Endothelial cell of umbilical vein (primary cell): ENCODE measurements at regions not wholly inside any gene's neighbourhood (a gene's known extent, or its start where the extent isn't known, plus 50 kb on each side); places are given as distances from the start of the nearest gene placed in this dataset.

Experiments
- BruUV-seq: library from RNA; stranded (reverse); fragments of 400-500 nt; replicated peaks from 2 replicates; lab custom pipeline; 2021; lab: Mats Ljungman, UMichigan
- CTCF ChIA-PET: fragments of 300-600, 350-600 bp; sonication (Branson Sonifier 250); formaldehyde crosslinking; loops from one replicate; lab custom pipeline; 2021; ENCODE audit warnings: antibody characterized with exemption, inconsistent platforms; lab: Charles Lee
- POLR2A ChIA-PET: fragments of 300-600, 350-600 bp; sonication (Branson Sonifier 250); formaldehyde crosslinking; loops from one replicate; lab custom pipeline; 2021; ENCODE audit warnings: antibody characterized with exemption, inconsistent platforms; lab: Charles Lee
- DNase-seq: peaks from one replicate; pipeline ENCODE4 v3.0.0-alpha.2; 2011; ENCODE audit warnings: low read depth, low spot score
- FAIRE-seq: peaks from 2 replicates; lab custom pipeline; 2011; peaks lifted over from hg19 to GRCh38; lab: Jason Lieb, UNC
- H2AFZ ChIP-seq: 2 replicates; pipeline ENCODE4 v1.6.0; 2012; ENCODE audit warnings: low read depth, low read length, control low read depth, inconsistent platforms
- H3K27ac ChIP-seq: 2 replicates; pipeline ENCODE4 v1.5.1; 2011; ENCODE audit warnings: low read depth, mild to moderate bottlenecking, control low read depth, low read length, moderate library complexity; ENCODE audit not compliant: insufficient read depth
- H3K27me3 ChIP-seq, 2 experiments: 2 replicates each; pipeline versions ENCODE4 v1.6.0 to v1.6.1; 2011; ENCODE audit warnings: low read length in 2 of 2, mixed read lengths in 1 of 2; ENCODE audit not compliant: control insufficient read depth in 2 of 2, insufficient read depth in 2 of 2
- H3K36me3 ChIP-seq, 2 experiments: 2 replicates in 1 of 2; 3 replicates in 1 of 2; pipeline ENCODE4 v1.5.1; 2011; ENCODE audit warnings: low read length in 2 of 2, mild to moderate bottlenecking in 1 of 2, moderate library complexity in 1 of 2; ENCODE audit not compliant: control insufficient read depth in 2 of 2, insufficient read depth in 2 of 2; ENCODE audit errors: extremely low read depth in 1 of 2
- H3K4me1 ChIP-seq: 3 replicates; pipeline ENCODE4 v1.5.1; 2011; ENCODE audit warnings: mild to moderate bottlenecking, low read length; ENCODE audit not compliant: control insufficient read depth, insufficient read depth; ENCODE audit errors: extremely low read depth
- H3K4me2 ChIP-seq: 2 replicates; pipeline ENCODE4 v1.6.1; 2011; ENCODE audit warnings: low read length, control low read depth, mixed read lengths; ENCODE audit not compliant: insufficient read depth
- H3K4me3 ChIP-seq, 3 experiments: fragments of 200-600 bp in 1 of 3; sonication (generic), shearing (Covaris generic) in 1 of 3; replicated peaks in 1 of 3; 2 replicates each; pipeline ENCODE4 v1.5.1; 2011 to 2016; ENCODE audit warnings: control low read depth in 3 of 3, low read length in 3 of 3, mild to moderate bottlenecking in 2 of 3, inconsistent platforms in 1 of 3, low read depth in 1 of 3, moderate library complexity in 1 of 3; ENCODE audit not compliant: insufficient read depth in 1 of 3
- H3K79me2 ChIP-seq: 2 replicates; pipeline ENCODE4 v1.6.0; 2012; ENCODE audit warnings: low read length, inconsistent platforms; ENCODE audit not compliant: control insufficient read depth, insufficient read depth
- H3K9ac ChIP-seq: replicated peaks from 2 replicates; pipeline ENCODE3; 2011; ENCODE audit warnings: low read length, control low read depth; ENCODE audit not compliant: insufficient read depth; ENCODE audit errors: extremely low read depth
- H3K9me1 ChIP-seq: replicated peaks from 3 replicates; pipeline ENCODE4 v1.6.0; 2011; ENCODE audit warnings: mild to moderate bottlenecking, low read length; ENCODE audit not compliant: control insufficient read depth, insufficient read depth; ENCODE audit errors: extremely low read depth
- H3K9me3 ChIP-seq: replicated peaks from 2 replicates; pipeline ENCODE4 v1.5.1; 2012; ENCODE audit warnings: low read length, inconsistent platforms; ENCODE audit not compliant: control insufficient read depth, insufficient read depth
- H4K20me1 ChIP-seq: replicated peaks from 2 replicates; pipeline ENCODE3; 2011; ENCODE audit warnings: mild to moderate bottlenecking, low read length; ENCODE audit not compliant: control insufficient read depth, insufficient read depth; ENCODE audit errors: extremely low read depth
- CTCF ChIP-seq, 2 donors: IDR thresholded peaks; 1 replicate in 1 of 2; 2 replicates in 1 of 2; pipeline ENCODE4 v1.5.1; 2011; ENCODE audit warnings: low read length in 2 of 2, mild to moderate bottlenecking in 2 of 2, moderate library complexity in 2 of 2, control low read depth in 1 of 2, inconsistent platforms in 1 of 2, low read depth in 1 of 2; ENCODE audit not compliant: insufficient read depth in 1 of 2; ENCODE audit errors: extremely low read depth in 1 of 2
- EZH2 ChIP-seq: IDR thresholded peaks from 2 replicates; pipeline ENCODE4 v1.6.1; 2012; ENCODE audit warnings: borderline replicate concordance, low read depth, mild to moderate bottlenecking, moderate library complexity, low read length, inconsistent platforms; ENCODE audit not compliant: severe bottlenecking
- FOS ChIP-seq: IDR thresholded peaks from 2 replicates; pipeline ENCODE4 v1.6.1; 2011; ENCODE audit warnings: mild to moderate bottlenecking, low read length, moderate library complexity, borderline replicate concordance; ENCODE audit not compliant: insufficient read depth
- GATA2 ChIP-seq: IDR thresholded peaks from 2 replicates; pipeline ENCODE4 v1.7.0; 2011; ENCODE audit warnings: low read depth, mild to moderate bottlenecking, moderate library complexity, mixed read lengths, low read length; ENCODE audit not compliant: insufficient read length, insufficient read depth
- JUN ChIP-seq: IDR thresholded peaks from 2 replicates; pipeline ENCODE4 v1.6.1; 2011; ENCODE audit warnings: borderline replicate concordance, low read depth; ENCODE audit not compliant: insufficient read length, insufficient read depth
- MAX ChIP-seq: IDR thresholded peaks from 2 replicates; pipeline ENCODE4 v1.6.1; 2011; ENCODE audit not compliant: insufficient read depth, insufficient read length
- MYC ChIP-seq: IDR thresholded peaks from one replicate; pipeline ENCODE4 v1.6.1; 2011; ENCODE audit warnings: mild to moderate bottlenecking, low read depth, low read length
- POLR2A ChIP-seq: IDR thresholded peaks from 2 replicates; pipeline ENCODE4 v1.6.1; 2012; ENCODE audit warnings: low read depth, mild to moderate bottlenecking, control low read depth, low read length
- POLR2AphosphoS5 ChIP-seq: IDR thresholded peaks from 2 replicates; pipeline ENCODE4 v1.6.1; 2012; ENCODE audit warnings: low read depth, mild to moderate bottlenecking, control low read depth, low read length, moderate library complexity; ENCODE audit not compliant: insufficient read depth
- dilution Hi-C: fragments of 300-500 bp; cut with MboI; formaldehyde crosslinking; loops from one replicate; pipeline ENCODE4 v1.15.0; 2019; ENCODE audit warnings: low sequenced_read_pairs; ENCODE audit not compliant: extremely low pct_ligation_motif_present
- intact Hi-C: fragments of 100-400 bp; cut with micrococcal nuclease; formaldehyde crosslinking; loops from one replicate; pipeline ENCODE4 v1.10.0; 2022

- no peak overlapping the region for H3K4me3 ChIP-seq
- POLR2A ChIA-PET, result no interaction called here
- dilution Hi-C loops, result no loop called here
- H3K27ac ChIP-seq, result no peak overlapping the region
- H4K20me1 ChIP-seq, result no peaks in the 10 kb centered on the region
- H3K9me1 ChIP-seq, result no peaks in the 10 kb centered on the region
- no peak overlapping the region for H2AFZ ChIP-seq
- H3K79me2 ChIP-seq, result no peaks in the 10 kb centered on the region
- H3K36me3 ChIP-seq, result no peaks in the 10 kb centered on the region
- H3K4me2 ChIP-seq, result no peak overlapping the region
- no peaks in the 10 kb centered on the region for H3K27me3 ChIP-seq
- CTCF ChIA-PET, result no interaction called here
- no peak for TF ChIP-seq FOS
- TF ChIP-seq POLR2A, result no peak
- no peak for TF ChIP-seq JUN
- no peak for TF ChIP-seq MAX
- no peak for TF ChIP-seq MYC
- no peak for TF ChIP-seq CTCF (IDR thresholded peaks at IDR 0.05; ENCODE audit: extremely low read depth in 1 of 2, insufficient read depth in 1 of 2, low read depth in 1 of 2, low read length in 2 of 2)
- no peak for TF ChIP-seq POLR2AphosphoS5
- no peak for TF ChIP-seq GATA2
- no peak for TF ChIP-seq EZH2
- H3K9ac ChIP-seq, result no peak overlapping the region
- FAIRE-seq (no peak), DNase-seq (no peak)
- BruUV-seq, result no TSS peak
- no peaks in the 10 kb centered on the region for H3K9me3 ChIP-seq
- no peaks in the 10 kb centered on the region for H3K4me1 ChIP-seq
- intact Hi-C loops, result no loop called here
Measured at GRCh38 chr2:217597681-217598080, 405.1 kb downstream of the TNS1 start.
